T-cell (primary cell): ENCODE measurements at regions not wholly inside any gene's neighbourhood (a gene's known extent, or its start where the extent isn't known, plus 50 kb on each side); places are given as distances from the start of the nearest gene placed in this dataset.
"Not testable (repeated sequence)": the region's sequence is repeated elsewhere in the genome, so short reads cannot be mapped to it uniquely, and the experiment has no call there.

Experiments used
- ATAC-seq, 4 experiments: fragments of 200-7000 bp in 3 of 4; fragments of 150-1000 bp in 1 of 4; cut with Tn5 transposase; replicated peaks in 1 of 4; 1 replicate in 3 of 4; 2 replicates in 1 of 4; pipeline ENCODE4 v1.10.0; 2021; ENCODE audit warnings: moderate library complexity in 3 of 4, mild to moderate bottlenecking in 2 of 4, moderate number of reproducible peaks in 1 of 4
- CTCF ChIA-PET, 2 donors: fragments of 300-600 bp; sonication (Branson Sonifier 250); formaldehyde crosslinking; loops; one replicate each; lab custom pipeline; 2022; ENCODE audit warnings: antibody characterized with exemption in 2 of 2; lab: Charles Lee
- POLR2A ChIA-PET, 2 donors: fragments of 300-600 bp; sonication (Branson Sonifier 250); formaldehyde crosslinking; loops; one replicate each; lab custom pipeline; 2022; ENCODE audit warnings: antibody characterized with exemption in 2 of 2; lab: Charles Lee
- DNase-seq, 35 experiments: peaks; one replicate each; pipeline versions ENCODE4 v3.0.0 to v3.0.0-alpha.2; 2013 to 2023
- H3K27ac ChIP-seq: one replicate; pipeline ENCODE4 v1.5.1; 2013; ENCODE audit warnings: low read length
- H3K27me3 ChIP-seq, 2 experiments: replicated peaks in 1 of 2; 1 replicate in 1 of 2; 2 replicates in 1 of 2; pipeline versions ENCODE4 v1.6.1 to v1.7.0; 2013; ENCODE audit warnings: low read length in 1 of 2, mixed read lengths in 1 of 2; ENCODE audit not compliant: control insufficient read depth in 2 of 2, insufficient read depth in 2 of 2; ENCODE audit errors: extremely low read depth in 1 of 2
- H3K36me3 ChIP-seq, 2 donors: 1 replicate in 1 of 2; 2 replicates in 1 of 2; pipeline versions ENCODE4 v1.6.1 to v1.7.0; 2013; ENCODE audit warnings: low read length in 1 of 2; ENCODE audit not compliant: control insufficient read depth in 2 of 2, insufficient read depth in 1 of 2; ENCODE audit errors: extremely low read depth in 1 of 2
- H3K4me1 ChIP-seq, 2 experiments: 1 replicate in 1 of 2; 2 replicates in 1 of 2; pipeline versions ENCODE4 v1.6.1 to v1.7.0; 2013; ENCODE audit warnings: low read length in 2 of 2, mixed read lengths in 1 of 2; ENCODE audit not compliant: insufficient read depth in 2 of 2, control insufficient read depth in 1 of 2; ENCODE audit errors: extremely low read depth in 1 of 2
- H3K4me3 ChIP-seq, 2 donors: 1 replicate in 1 of 2; 2 replicates in 1 of 2; pipeline versions ENCODE4 v1.5.1 to v1.7.0; 2013; ENCODE audit warnings: mild to moderate bottlenecking in 2 of 2, low read length in 1 of 2, moderate library complexity in 1 of 2; ENCODE audit not compliant: control insufficient read depth in 1 of 2; ENCODE audit errors: extremely low read depth in 1 of 2
- H3K9me3 ChIP-seq: 2 replicates; pipeline ENCODE4 v1.7.0; 2013
- H3K27ac Mint-ChIP-seq, 2 donors: one replicate each; pipeline ENCODE4 v1.8.0; 2020 to 2021; ENCODE audit warnings: mild to moderate bottlenecking in 2 of 2, mixed read lengths in 2 of 2
- H3K27me3 Mint-ChIP-seq, 2 donors: one replicate each; pipeline ENCODE4 v1.8.0; 2021 to 2022; ENCODE audit warnings: mixed read lengths in 2 of 2
- H3K36me3 Mint-ChIP-seq: one replicate; pipeline ENCODE4 v1.8.0; 2021; ENCODE audit warnings: mixed read lengths
- H3K4me1 Mint-ChIP-seq, 3 donors: one replicate each; pipeline ENCODE4 v1.8.0; 2020 to 2022; ENCODE audit warnings: mixed read lengths in 3 of 3, mild to moderate bottlenecking in 1 of 3
- H3K4me3 Mint-ChIP-seq, 3 donors: one replicate each; pipeline ENCODE4 v1.8.0; 2020 to 2022; ENCODE audit warnings: mild to moderate bottlenecking in 3 of 3, mixed read lengths in 3 of 3, moderate library complexity in 3 of 3
- H3K9me3 Mint-ChIP-seq, 3 donors: one replicate each; pipeline ENCODE4 v1.8.0; 2020 to 2022; ENCODE audit warnings: mixed read lengths in 3 of 3
- WGBS: methylation state at CpG from one replicate; pipeline ENCODE4 v1.1.5; 2013; ENCODE audit warnings: missing lambda C conversion rate; ENCODE audit not compliant: insufficient coverage; 5-methylcytosine and 5-hydroxymethylcytosine counted together

DNA sequence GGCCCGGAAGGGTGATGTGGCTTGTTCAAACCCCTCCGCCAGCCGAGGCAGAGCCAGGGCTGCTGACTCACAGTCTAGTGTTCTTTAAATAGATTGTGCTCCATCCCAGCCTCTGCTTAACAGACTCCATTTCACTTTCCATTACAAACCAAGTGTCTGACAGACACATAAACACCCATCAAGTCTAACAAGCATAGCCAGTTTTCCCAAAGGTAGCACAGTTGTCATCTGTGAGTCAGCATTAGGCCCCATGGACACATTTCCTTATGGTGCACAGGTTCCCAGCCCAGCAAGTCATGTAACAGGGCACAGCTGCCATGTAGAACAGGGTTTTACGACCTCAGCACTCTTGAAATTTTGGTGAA, 109.9 kb upstream of the RAP2B start:
- 20% methylated on average over 1 of the region's 4 CpGs for WGBS
- no peaks in the 10 kb centered on the region for H3K27me3 Mint-ChIP-seq
- no peaks in the 10 kb centered on the region for H3K9me3 Mint-ChIP-seq
- ChIA-PET POLR2A (no interaction called here), CTCF (interaction anchor here in 1 of 2 donors (0.6 kb wide), 1 partner anchor 26 kb away, joined by 3 read pairs; no protein-coding TSS in a partner anchor)
- Histone ChIP-seq H3K36me3 (no peaks in the 10 kb centered on the region), H3K4me3 (no peak overlapping the region), H3K27ac (no peak overlapping the region), H3K9me3 (no peaks in the 10 kb centered on the region), H3K4me1 (no peaks in the 10 kb centered on the region), H3K27me3 (no peaks in the 10 kb centered on the region)
- no peak overlapping the region for H3K27ac Mint-ChIP-seq
- H3K4me3 Mint-ChIP-seq = no peak overlapping the region
- ATAC-seq (no peak), DNase-seq (no peak)
- H3K4me1 Mint-ChIP-seq = peaks cover 0 to 4% (median 0%) of the 10 kb centered on the region in 3 donors
- no peaks in the 10 kb centered on the region for H3K36me3 Mint-ChIP-seq

DNA sequence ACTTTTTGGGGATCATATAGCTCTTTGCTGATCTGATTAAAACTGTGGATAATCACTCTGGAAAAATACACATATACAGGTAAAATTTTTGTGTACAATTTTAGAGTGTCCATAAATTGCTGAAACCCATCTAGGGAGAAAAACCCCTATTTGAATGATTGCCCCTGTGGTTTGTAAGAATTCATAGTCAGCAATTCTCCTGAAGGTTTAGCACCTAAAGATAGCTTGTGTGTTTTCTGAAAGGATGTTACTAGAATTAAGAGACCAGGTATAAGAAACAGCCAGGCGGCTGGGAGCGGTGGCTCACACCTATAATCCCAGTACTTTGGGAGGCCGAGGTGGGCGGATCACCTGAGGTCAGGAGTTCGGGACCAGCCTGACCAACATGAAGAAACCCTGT, 106.8 kb upstream of the RAP2B start:
- WGBS = no CpG with 5 or more reads among the region's 5 CpGs
- H3K27ac ChIP-seq = no peak overlapping the region
- no peaks in the 10 kb centered on the region for H3K9me3 ChIP-seq
- Mint-ChIP-seq H3K36me3 (no peaks in the 10 kb centered on the region), H3K4me1 (peaks cover 0 to 4% (median 0%) of the 10 kb centered on the region in 3 donors), H3K27ac (no peak overlapping the region), H3K27me3 (no peaks in the 10 kb centered on the region), H3K9me3 (no peaks in the 10 kb centered on the region), H3K4me3 (no peak overlapping the region)
- ATAC-seq = no peak
- DNase-seq = no peak
- H3K36me3 ChIP-seq = no peaks in the 10 kb centered on the region
- ChIA-PET CTCF (interaction anchor here in 1 of 2 donors (0.7 to 1.7 kb wide), 2 partner anchors 14 to 153 kb away, joined by 4 to 7 read pairs; no protein-coding TSS in a partner anchor), POLR2A (interaction anchor here (0.7 kb wide), 2 partner anchors 31 to 621 kb away, joined by 4 read pairs; no protein-coding TSS in a partner anchor)
- H3K4me1 ChIP-seq = no peaks in the 10 kb centered on the region
- no peak overlapping the region for H3K4me3 ChIP-seq
- H3K27me3 ChIP-seq = no peaks in the 10 kb centered on the region

- no CpG with 5 or more reads among the region's 2 CpGs for WGBS
- POLR2A ChIA-PET = no interaction called here
- Histone ChIP-seq H3K4me1 (no peaks in the 10 kb centered on the region), H3K4me3 (no peak overlapping the region), H3K36me3 (no peaks in the 10 kb centered on the region), H3K27me3 (no peaks in the 10 kb centered on the region), H3K9me3 (no peaks in the 10 kb centered on the region), H3K27ac (no peak overlapping the region)
- Mint-ChIP-seq H3K4me3 (no peak overlapping the region), H3K36me3 (no peaks in the 10 kb centered on the region), H3K9me3 (no peaks in the 10 kb centered on the region), H3K27me3 (no peaks in the 10 kb centered on the region), H3K4me1 (peaks cover 0 to 4% (median 0%) of the 10 kb centered on the region in 3 donors), H3K27ac (no peak overlapping the region)
- DNase-seq (no peak), ATAC-seq (no peak)
- CTCF ChIA-PET = no interaction called here
Observed at GRCh38 chr3:153055779-153056178, 106.2 kb upstream of the RAP2B start.

DNA sequence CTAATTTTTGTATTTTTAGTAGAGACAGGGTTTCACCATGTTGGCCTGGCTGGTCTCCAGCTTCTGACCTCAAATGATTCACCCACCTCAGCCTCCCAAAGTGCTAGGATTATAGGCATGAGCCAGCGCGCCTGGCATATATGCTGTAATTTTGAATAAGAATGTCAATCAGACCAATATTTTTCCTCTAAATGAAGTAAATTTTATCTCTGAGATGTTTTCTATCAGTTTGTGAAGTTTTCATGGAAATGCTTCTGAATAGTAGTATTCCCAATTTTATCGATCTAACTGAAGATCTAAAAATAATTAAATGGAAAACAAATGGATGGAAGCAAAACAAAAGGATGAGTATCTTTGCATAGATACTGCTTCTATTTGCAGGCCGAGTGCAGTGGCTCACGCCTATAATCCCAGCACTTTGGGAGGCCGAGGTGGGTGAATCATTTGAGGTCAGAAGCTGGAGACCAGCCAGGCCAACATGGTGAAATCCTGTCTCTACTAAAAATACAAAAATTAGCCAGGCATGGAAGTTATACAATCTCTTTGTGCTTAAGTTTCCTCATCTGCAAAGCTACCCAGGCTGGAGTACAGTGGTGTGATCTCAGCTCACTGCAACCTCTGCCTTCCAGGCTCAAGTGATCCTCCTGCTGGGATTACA, 103.9 kb upstream of the RAP2B start:
- CTCF ChIA-PET = interaction anchor here in 1 of 2 donors (1.1 kb wide), 1 partner anchor 15 kb away, joined by 3 read pairs; no protein-coding TSS in a partner anchor
- POLR2A ChIA-PET, H3K4me3 Mint-ChIP-seq, H3K9me3 Mint-ChIP-seq, H3K4me1 ChIP-seq, H3K27me3 Mint-ChIP-seq, H3K27me3 ChIP-seq, H3K36me3 Mint-ChIP-seq, H3K4me3 ChIP-seq, DNase-seq, H3K9me3 ChIP-seq, H3K36me3 ChIP-seq, ATAC-seq, H3K27ac ChIP-seq, H3K27ac Mint-ChIP-seq, H3K4me1 Mint-ChIP-seq: not testable (repeated sequence)
- no CpG with 5 or more reads among the region's 6 CpGs for WGBS

DNA sequence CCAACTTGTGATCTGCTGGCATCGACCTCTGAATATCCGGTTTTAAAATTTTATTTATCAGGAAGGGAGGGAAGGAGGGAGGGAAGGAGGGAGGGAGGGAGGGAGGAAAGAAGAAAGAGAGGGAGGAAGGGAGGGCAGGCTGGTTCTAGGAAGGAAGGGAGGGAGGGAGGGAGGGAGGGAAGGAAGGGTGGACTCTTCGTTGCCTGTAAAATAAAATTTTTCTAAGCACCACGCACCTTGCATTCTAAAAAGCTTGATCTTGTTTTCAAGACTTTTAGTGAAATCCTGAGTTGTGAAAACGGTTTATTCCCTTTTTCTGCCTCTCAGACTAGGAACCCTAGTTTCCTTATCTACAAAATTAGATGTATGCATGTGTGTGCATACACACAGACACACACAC, 101.7 kb upstream of the RAP2B start:
- Mint-ChIP-seq H3K9me3 (no peaks in the 10 kb centered on the region), H3K27ac (no peak overlapping the region), H3K4me3 (no peak overlapping the region), H3K4me1 (peaks cover 0 to 3% (median 0%) of the 10 kb centered on the region in 3 donors), H3K36me3 (no peaks in the 10 kb centered on the region), H3K27me3 (no peaks in the 10 kb centered on the region)
- ATAC-seq (no peak), DNase-seq (no peak)
- Histone ChIP-seq H3K4me1 (no peaks in the 10 kb centered on the region), H3K36me3 (no peaks in the 10 kb centered on the region), H3K27me3 (no peaks in the 10 kb centered on the region), H3K9me3 (no peaks in the 10 kb centered on the region), H3K4me3 (no peak overlapping the region), H3K27ac (no peak overlapping the region)
- POLR2A ChIA-PET = no interaction called here
- 100% methylated on average over 1 of the region's 5 CpGs for WGBS
- CTCF ChIA-PET = interaction anchor here in 1 of 2 donors (1.1 kb wide), 1 partner anchor 15 kb away, joined by 3 read pairs; no protein-coding TSS in a partner anchor

DNA sequence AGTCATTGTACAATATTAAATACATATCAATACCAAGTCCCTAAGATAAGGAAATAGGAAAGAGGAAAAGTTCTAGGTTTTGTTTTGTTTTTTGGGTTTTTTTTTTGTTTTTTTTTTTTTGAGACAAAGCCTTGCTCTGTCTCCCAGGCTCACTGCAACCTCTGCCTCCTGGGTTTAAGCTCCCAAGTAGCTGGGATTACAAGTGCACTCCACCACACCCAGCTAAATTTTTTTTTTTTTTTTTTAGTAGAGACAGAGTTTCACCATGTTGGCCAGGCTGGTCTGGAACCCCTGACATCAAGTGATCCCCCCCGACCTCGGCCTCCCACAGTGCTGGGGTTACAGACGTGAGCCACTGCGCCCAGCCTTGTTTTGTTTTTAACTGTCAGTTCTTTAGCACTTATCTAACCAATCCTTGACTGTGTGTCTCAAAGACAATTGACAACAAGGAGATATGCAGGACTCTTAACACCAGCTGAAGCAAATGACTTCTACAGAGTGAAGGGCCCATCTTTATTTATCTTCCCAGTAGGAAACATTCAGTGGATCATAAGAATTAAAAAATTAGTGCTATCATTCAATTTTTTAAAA, 100.0 kb upstream of the RAP2B start:
- no peak overlapping the region for H3K27ac Mint-ChIP-seq

More for the DNA sequence above, 100.0 kb upstream of the RAP2B start:
- no peak overlapping the region for H3K4me3 ChIP-seq
- no peaks in the 10 kb centered on the region for H3K4me1 Mint-ChIP-seq
- H3K9me3 Mint-ChIP-seq = no peaks in the 10 kb centered on the region
- H3K27ac ChIP-seq = no peak overlapping the region
- ChIA-PET CTCF (interaction anchor here in 1 of 2 donors (0.6 kb wide), 1 partner anchor 1197 kb away, joined by 3 read pairs; no protein-coding TSS in a partner anchor), POLR2A (interaction anchor here in 1 of 2 donors (0.6 kb wide), 1 partner anchor 79 kb away, joined by 3 read pairs; no protein-coding TSS in a partner anchor)
- 87% methylated on average over 4 of the region's 4 CpGs for WGBS
- no peaks in the 10 kb centered on the region for H3K9me3 ChIP-seq
- H3K27me3 Mint-ChIP-seq = no peaks in the 10 kb centered on the region
- no peaks in the 10 kb centered on the region for H3K36me3 ChIP-seq
- DNase-seq (no peak), ATAC-seq (no peak)
- H3K36me3 Mint-ChIP-seq = no peaks in the 10 kb centered on the region
- H3K27me3 ChIP-seq = no peaks in the 10 kb centered on the region
- H3K4me1 ChIP-seq = no peaks in the 10 kb centered on the region
- H3K4me3 Mint-ChIP-seq = no peak overlapping the region
